ENCODE measurements at regions not wholly inside any gene's neighbourhood (a gene's known extent, or its start where the extent isn't known, plus 50 kb on each side); places are given as distances from the start of the nearest gene placed in this dataset.
"Not testable (repeated sequence)": the region's sequence is repeated elsewhere in the genome, so short reads cannot be mapped to it uniquely, and the experiment has no call there.

GRCh38 chr2:216774620-216775019, 79.3 kb upstream of the IGFBP5 start:
- no peak for DNase-seq

- no peak for DNase-seq
Measured at GRCh38 chr2:216774180-216774579, 78.8 kb upstream of the IGFBP5 start.

- DNase-seq: no peak
Measured at GRCh38 chr2:216773072-216773471, 77.7 kb upstream of the IGFBP5 start.

- no peak for DNase-seq
Measured at GRCh38 chr2:216770717-216771116, 75.4 kb upstream of the IGFBP5 start.

GRCh38 chr2:216770050-216770449, 74.7 kb upstream of the IGFBP5 start:
- DNase-seq: no peak

GRCh38 chr2:216769626-216770025, 74.3 kb upstream of the IGFBP5 start:
- DNase-seq: no peak

GRCh38 chr2:216768908-216769411, 73.6 kb upstream of the IGFBP5 start:
- DNase-seq: no peak

GRCh38 chr2:216765761-216766262, 70.5 kb upstream of the IGFBP5 start:
- no peak for DNase-seq

- no peak for DNase-seq
Measured at GRCh38 chr2:216763396-216763795, 68.0 kb upstream of the IGFBP5 start.

GRCh38 chr2:216761809-216762208, 66.5 kb upstream of the IGFBP5 start:
- DNase-seq: no peak

GRCh38 chr2:216761133-216761532, 65.8 kb upstream of the IGFBP5 start:
- no peak for DNase-seq

GRCh38 chr2:216758256-216759155, 63.2 kb upstream of the IGFBP5 start:
- no peak for DNase-seq

- no peak for DNase-seq
Measured at GRCh38 chr2:216757532-216757931, 62.2 kb upstream of the IGFBP5 start.

- no peak for DNase-seq
Measured at GRCh38 chr2:216756435-216756834, 61.1 kb upstream of the IGFBP5 start.

GRCh38 chr2:216754812-216755211, 59.5 kb upstream of the IGFBP5 start:
- no peak for DNase-seq

- DNase-seq: no peak
Measured at GRCh38 chr2:216754336-216754735, 59.0 kb upstream of the IGFBP5 start.

- DNase-seq: no peak
Measured at GRCh38 chr2:216752855-216753505, 57.6 kb upstream of the IGFBP5 start.

- not testable (repeated sequence) for DNase-seq
Measured at GRCh38 chr2:216750750-216751149, 55.4 kb upstream of the IGFBP5 start.

GRCh38 chr2:216746268-216746667, 50.9 kb upstream of the IGFBP5 start:
- peak in 1 of 2 donors; percentile 23 for DNase-seq

- DNase-seq: no peak
Measured at GRCh38 chr2:216745453-216745852, 50.1 kb upstream of the IGFBP5 start.

Measured in stimulated activated CD4-positive, alpha-beta T cell treated with anti-CD3 and anti-CD28 coated beads, Interleukin-2, amount 100 ng/mL, for 24 hours (primary cell).